Kidney (tissue), 13 donors: ENCODE measurements at regions not wholly inside any gene's neighbourhood (a gene's known extent, or its start where the extent isn't known, plus 50 kb on each side); places are given as distances from the start of the nearest gene placed in this dataset.

Source experiments
- DNase-seq, 5 donors: peaks; one replicate each; pipeline ENCODE4 v3.0.0-alpha.2; 2013 to 2020
- FAIRE-seq: peaks from 2 replicates; lab custom pipeline; 2012; peaks lifted over from hg19 to GRCh38; lab: Jason Lieb, UNC
- H3K27ac ChIP-seq, 2 donors: one replicate each; pipeline ENCODE4 v1.7.0; 2013; ENCODE audit warnings: low read depth in 2 of 2, low read length in 2 of 2, inconsistent platforms in 1 of 2
- H3K27me3 ChIP-seq: one replicate; pipeline ENCODE4 v1.7.1; 2013; ENCODE audit warnings: low read length, inconsistent platforms; ENCODE audit not compliant: control insufficient read depth, insufficient read depth
- H3K36me3 ChIP-seq, 3 donors: one replicate each; pipeline versions ENCODE4 v1.7.0 to v1.7.1; 2013; ENCODE audit warnings: low read length in 3 of 3, control low read depth in 1 of 3, inconsistent platforms in 1 of 3; ENCODE audit not compliant: insufficient read depth in 3 of 3, control insufficient read depth in 2 of 3
- H3K4me1 ChIP-seq, 3 donors: one replicate each; pipeline versions ENCODE4 v1.7.0 to v1.7.1; 2013; ENCODE audit warnings: low read length in 3 of 3, inconsistent platforms in 1 of 3, low read depth in 1 of 3; ENCODE audit not compliant: control insufficient read depth in 2 of 3, insufficient read depth in 2 of 3
- H3K4me3 ChIP-seq, 3 donors: one replicate each; pipeline versions ENCODE4 v1.7.0 to v1.8.1; 2013; ENCODE audit warnings: low read length in 3 of 3, control low read depth in 1 of 3, inconsistent platforms in 1 of 3
- H3K9ac ChIP-seq, 3 donors: one replicate each; pipeline versions ENCODE4 v1.7.0 to v1.7.1; 2013; ENCODE audit warnings: low read length in 3 of 3, control low read depth in 1 of 3, inconsistent platforms in 1 of 3
- H3K9me3 ChIP-seq, 3 donors: one replicate each; pipeline versions ENCODE4 v1.7.0 to v1.7.1; 2013; ENCODE audit warnings: low read length in 3 of 3, control low read depth in 1 of 3, inconsistent platforms in 1 of 3; ENCODE audit not compliant: control insufficient read depth in 2 of 3, insufficient read depth in 1 of 3
- intact Hi-C: fragments of 100-400 bp; cut with DNase I; formaldehyde crosslinking; loops from one replicate; pipeline ENCODE4 v1.11.1; 2022
- TF ChIP-seq, protein P1 (sequence below): IDR thresholded peaks from 3 replicates; pipeline ENCODE4 v1.5.1; 2012; ENCODE audit warnings: mild to moderate bottlenecking, moderate library complexity, borderline replicate concordance; ENCODE audit not compliant: insufficient read depth; ENCODE audit errors: extremely low read depth
- donor health status: control.
- donor health status: control.
- donor health status: control.
- donor health status: control.
- donor health status: control.
- donor health status: DM: yes; HTN: yes; CAD: no.
- donor health status: Normal renal cell carcinoma (clear cell type).

- H3K4me3 ChIP-seq, result no peak overlapping the region
- peaks cover 0 to under 1% (median 0%) of the 10 kb centered on the region in 3 donors for H3K4me1 ChIP-seq
- H3K36me3 ChIP-seq, result no peaks in the 10 kb centered on the region
- DNase-seq, result no peak
- no peak for FAIRE-seq
- H3K9ac ChIP-seq, result no peak overlapping the region
- no peaks in the 10 kb centered on the region for H3K27me3 ChIP-seq
- no peak overlapping the region for H3K27ac ChIP-seq
- TF ChIP-seq, protein P1, sequence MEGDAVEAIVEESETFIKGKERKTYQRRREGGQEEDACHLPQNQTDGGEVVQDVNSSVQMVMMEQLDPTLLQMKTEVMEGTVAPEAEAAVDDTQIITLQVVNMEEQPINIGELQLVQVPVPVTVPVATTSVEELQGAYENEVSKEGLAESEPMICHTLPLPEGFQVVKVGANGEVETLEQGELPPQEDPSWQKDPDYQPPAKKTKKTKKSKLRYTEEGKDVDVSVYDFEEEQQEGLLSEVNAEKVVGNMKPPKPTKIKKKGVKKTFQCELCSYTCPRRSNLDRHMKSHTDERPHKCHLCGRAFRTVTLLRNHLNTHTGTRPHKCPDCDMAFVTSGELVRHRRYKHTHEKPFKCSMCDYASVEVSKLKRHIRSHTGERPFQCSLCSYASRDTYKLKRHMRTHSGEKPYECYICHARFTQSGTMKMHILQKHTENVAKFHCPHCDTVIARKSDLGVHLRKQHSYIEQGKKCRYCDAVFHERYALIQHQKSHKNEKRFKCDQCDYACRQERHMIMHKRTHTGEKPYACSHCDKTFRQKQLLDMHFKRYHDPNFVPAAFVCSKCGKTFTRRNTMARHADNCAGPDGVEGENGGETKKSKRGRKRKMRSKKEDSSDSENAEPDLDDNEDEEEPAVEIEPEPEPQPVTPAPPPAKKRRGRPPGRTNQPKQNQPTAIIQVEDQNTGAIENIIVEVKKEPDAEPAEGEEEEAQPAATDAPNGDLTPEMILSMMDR, result no peak
- H3K9me3 ChIP-seq, result no peaks in the 10 kb centered on the region
- intact Hi-C loops, result no loop called here
These were observed 226.3 kb upstream of the ZNF32 start for GRCh38 chr10:43874984-43875383.

DNA sequence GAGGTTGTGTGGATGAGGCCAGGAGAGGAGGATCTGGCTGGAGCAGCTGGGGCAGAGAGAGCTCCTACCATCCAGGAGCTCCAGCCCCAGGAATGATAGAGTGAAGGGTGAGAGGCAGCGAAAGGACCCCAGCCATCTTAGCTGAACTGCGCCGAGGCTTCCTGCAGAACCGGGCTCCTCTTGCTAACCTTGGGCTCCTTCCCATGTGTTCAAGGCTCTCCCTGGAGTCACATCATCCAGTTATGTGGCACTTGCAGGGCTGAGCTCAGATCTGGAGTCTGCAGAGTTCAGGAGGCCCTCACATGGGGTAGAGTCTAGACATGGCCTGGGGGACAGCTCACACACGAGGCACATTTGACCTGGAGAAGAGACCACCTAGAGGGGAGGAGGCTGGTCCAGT is 225.0 kb upstream of the ZNF32 start:
- intact Hi-C loops, result no loop called here
- Histone ChIP-seq H3K4me3 (no peak overlapping the region), H3K27ac (no peak overlapping the region), H3K4me1 (no peaks in the 10 kb centered on the region), H3K36me3 (no peaks in the 10 kb centered on the region), H3K9ac (no peak overlapping the region), H3K9me3 (no peaks in the 10 kb centered on the region), H3K27me3 (no peaks in the 10 kb centered on the region)
- FAIRE-seq (no peak), DNase-seq (no peak)
- TF ChIP-seq, protein P1, result no peak

GRCh38 chr10:43872644-43873043 is 224.0 kb upstream of the ZNF32 start:
- no peak overlapping the region for H3K9ac ChIP-seq
- no peaks in the 10 kb centered on the region for H3K9me3 ChIP-seq
- FAIRE-seq, result no peak
- TF ChIP-seq, protein P1, result no peak
- H3K27ac ChIP-seq, result no peak overlapping the region
- H3K4me1 ChIP-seq, result no peaks in the 10 kb centered on the region
- no peaks in the 10 kb centered on the region for H3K27me3 ChIP-seq
- DNase-seq, result no peak
- no peak overlapping the region for H3K4me3 ChIP-seq
- no peaks in the 10 kb centered on the region for H3K36me3 ChIP-seq
- intact Hi-C loops, result no loop called here

DNA sequence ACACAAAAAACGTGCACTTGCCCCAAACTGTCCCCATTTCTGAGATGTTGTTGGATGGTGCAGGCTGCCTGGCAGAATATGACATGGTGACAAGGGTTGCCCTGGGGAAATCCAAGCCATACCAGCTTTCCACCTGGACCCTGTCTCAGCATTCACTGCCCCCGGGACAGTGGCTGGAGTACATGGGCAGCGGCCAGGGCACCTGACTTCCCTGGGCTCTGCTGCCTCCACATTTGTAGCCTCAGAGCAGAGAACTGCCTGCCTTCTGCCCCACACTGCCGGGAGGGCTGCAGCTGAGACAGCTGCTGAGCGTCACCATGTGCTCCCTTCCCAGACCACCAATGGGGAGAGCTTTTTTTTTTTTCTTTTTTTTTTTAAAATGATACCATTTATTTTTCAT is 222.9 kb upstream of the ZNF32 start:
- Histone ChIP-seq H3K27ac (no peak overlapping the region), H3K36me3 (no peaks in the 10 kb centered on the region), H3K9me3 (no peaks in the 10 kb centered on the region), H3K27me3 (no peaks in the 10 kb centered on the region), H3K9ac (no peak overlapping the region), H3K4me3 (no peak overlapping the region), H3K4me1 (no peaks in the 10 kb centered on the region)
- TF ChIP-seq, protein P1, result no peak
- FAIRE-seq (no peak), DNase-seq (no peak)
- intact Hi-C loops, result no loop called here
